Brain microvascular endothelial cell (primary cell): ENCODE measurements at regions not wholly inside any gene's neighbourhood (a gene's known extent, or its start where the extent isn't known, plus 50 kb on each side); places are given as distances from the start of the nearest gene placed in this dataset.

Source experiments
- DNase-seq: peaks from one replicate; pipeline ENCODE4 v3.0.0-alpha.2; 2020
- H3K27ac ChIP-seq: fragments of 250-450 bp; sonication (Bioruptor Pico); 2 replicates; pipeline ENCODE4 v1.5.1; 2020; ENCODE audit warnings: mild to moderate bottlenecking, moderate library complexity
- H3K27me3 ChIP-seq: fragments of 250-450 bp; sonication (Bioruptor Pico); replicated peaks from 2 replicates; pipeline ENCODE4 v1.5.1; 2020; ENCODE audit warnings: mild to moderate bottlenecking
- H3K36me3 ChIP-seq: fragments of 250-450 bp; sonication (Bioruptor Pico); replicated peaks from 2 replicates; pipeline ENCODE4 v1.5.1; 2020; ENCODE audit warnings: mild to moderate bottlenecking
- H3K4me3 ChIP-seq: 2 replicates; pipeline ENCODE4 v1.5.1; 2011; ENCODE audit warnings: low read depth, mild to moderate bottlenecking, control low read depth, low read length, moderate library complexity
- CTCF ChIP-seq: IDR thresholded peaks from 2 replicates; pipeline ENCODE4 v1.5.1; 2011; ENCODE audit warnings: low read depth, mild to moderate bottlenecking, moderate library complexity, low read length, control low read depth, inconsistent platforms; ENCODE audit errors: missing control alignments
- in situ Hi-C: cut with HindIII; loops from 2 replicates; pipeline ENCODE4 v1.10.0; 2017; ENCODE audit warnings: low sequenced_read_pairs, low pct_ligation_motif_present

GRCh38 chr3:66165660-66166059 is 55.1 kb upstream of the SLC25A26 start:
- Histone ChIP-seq H3K36me3 (no peaks in the 10 kb centered on the region), H3K4me3 (no peak overlapping the region), H3K27me3 (no peaks in the 10 kb centered on the region), H3K27ac (no peak overlapping the region)
- in situ Hi-C loops = no loop called here
- TF ChIP-seq CTCF = no peak
- DNase-seq = no peak

- in situ Hi-C loops = no loop called here
- Histone ChIP-seq H3K27ac (no peak overlapping the region), H3K4me3 (no peak overlapping the region), H3K36me3 (no peaks in the 10 kb centered on the region), H3K27me3 (no peaks in the 10 kb centered on the region)
- TF ChIP-seq CTCF = no peak
- DNase-seq = no peak
Measured at GRCh38 chr3:66164155-66164554, 56.6 kb upstream of the SLC25A26 start.

- no peak for DNase-seq
- no peaks in the 10 kb centered on the region for H3K36me3 ChIP-seq
- in situ Hi-C loops = no loop called here
Measured at GRCh38 chr3:66163222-66163621, 57.6 kb upstream of the SLC25A26 start.

GRCh38 chr3:66162766-66163165 is 58.0 kb upstream of the SLC25A26 start:
- Histone ChIP-seq H3K27me3 (no peaks in the 10 kb centered on the region), H3K27ac (no peak overlapping the region), H3K36me3 (no peaks in the 10 kb centered on the region), H3K4me3 (no peak overlapping the region)
- no peak for TF ChIP-seq CTCF
- no peak for DNase-seq
- in situ Hi-C loops = no loop called here

More at GRCh38 chr3:66163222-66163621, 57.6 kb upstream of the SLC25A26 start:
- Histone ChIP-seq H3K27ac (no peak overlapping the region), H3K27me3 (no peaks in the 10 kb centered on the region), H3K4me3 (no peak overlapping the region)
- TF ChIP-seq CTCF = no peak

GRCh38 chr3:66158933-66159683 is 61.7 kb upstream of the SLC25A26 start:
- Histone ChIP-seq H3K36me3 (no peaks in the 10 kb centered on the region), H3K27ac (no peak overlapping the region), H3K4me3 (no peak overlapping the region), H3K27me3 (no peaks in the 10 kb centered on the region)
- TF ChIP-seq CTCF = no peak
- in situ Hi-C loops = no loop called here
- DNase-seq = no peak

- Histone ChIP-seq H3K4me3 (no peak overlapping the region), H3K27ac (no peak overlapping the region), H3K36me3 (no peaks in the 10 kb centered on the region), H3K27me3 (peaks cover 3% of the 10 kb centered on the region)
- in situ Hi-C loops = no loop called here
- no peak for DNase-seq
- no peak for TF ChIP-seq CTCF
Measured at GRCh38 chr3:66154444-66154861, 66.3 kb upstream of the SLC25A26 start.
